ENCODE measurements at regions not wholly inside any gene's neighbourhood (a gene's known extent, or its start where the extent isn't known, plus 50 kb on each side); places are given as distances from the start of the nearest gene placed in this dataset.

DNA sequence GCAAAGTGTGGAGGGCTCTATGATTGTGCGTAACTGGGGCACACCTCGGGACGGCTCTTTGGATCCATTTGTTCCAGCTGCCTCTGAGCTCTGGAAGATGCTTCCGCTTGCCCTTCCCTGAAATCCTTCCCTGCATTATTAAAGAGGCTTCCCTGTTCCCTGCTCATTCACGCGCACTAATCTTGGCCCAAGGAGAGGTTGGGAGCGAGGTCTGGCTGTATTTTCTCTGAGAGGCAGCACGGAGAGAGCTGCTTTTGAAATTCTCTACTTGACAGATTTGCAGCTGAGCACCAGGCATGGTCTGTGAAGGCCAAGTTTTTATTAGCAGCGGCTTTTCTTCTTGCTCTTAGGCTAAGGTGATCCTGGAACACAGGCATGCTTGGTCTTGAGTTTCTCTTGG is 94.8 kb upstream of the NTM start:
- Histone ChIP-seq H2AFZ (ENCODE audit: low read depth, low read length, severe bottlenecking) (no peak overlapping the region), H3K9me2 (replicated peaks; ENCODE audit: insufficient read depth, low read length) (no peaks in the 10 kb centered on the region), H3K9ac (ENCODE audit: low read length) (no peak overlapping the region), H3K4me3 (ENCODE audit: insufficient read depth, low read length, poor library complexity, severe bottlenecking) (no peak overlapping the region), H3K27ac (ENCODE audit: low read depth, low read length) (no peak overlapping the region), H3K9me3 (ENCODE audit: insufficient read depth, low read length) (no peaks in the 10 kb centered on the region), H4K20me1 (ENCODE audit: low read depth, low read length) (no peaks in the 10 kb centered on the region), H3K27me3 (ENCODE audit: low read length) (no peaks in the 10 kb centered on the region), H3K79me2 (ENCODE audit: insufficient read depth, low read length) (no peaks in the 10 kb centered on the region), H3K36me3 (ENCODE audit: low read length) (no peaks in the 10 kb centered on the region), H3F3A (ENCODE audit: insufficient read depth) (no peaks in the 10 kb centered on the region), H3K4me2 (ENCODE audit: low read depth, low read length, poor library complexity, severe bottlenecking) (no peak overlapping the region)
- TF ChIP-seq EZH2phosphoT487 (conservative IDR thresholded peaks at IDR 0.05; ENCODE audit: low read length), result no peak

DNA sequence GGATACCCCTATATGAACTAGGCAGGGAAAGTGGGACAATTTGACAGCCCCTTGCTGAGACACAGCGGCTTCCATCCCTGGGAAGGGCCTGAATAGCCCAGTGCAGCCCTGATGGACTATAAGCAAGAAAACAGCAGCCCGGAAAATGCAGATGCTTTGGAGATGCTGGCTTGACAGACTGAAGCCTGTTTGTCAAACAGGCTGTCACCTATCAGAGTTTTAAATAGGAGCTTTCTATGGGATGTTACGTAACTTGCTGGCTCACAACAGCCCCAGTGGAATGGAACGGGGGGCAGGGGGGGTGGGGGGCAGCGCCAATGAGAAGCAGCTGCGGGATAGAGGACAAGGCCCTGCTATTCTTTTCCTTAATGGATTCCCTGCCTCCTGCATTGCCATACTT is 91.9 kb upstream of the NTM start:
- no peaks in the 10 kb centered on the region for H3K79me2 ChIP-seq (ENCODE audit: insufficient read depth, low read length)
- no peak overlapping the region for H3K4me3 ChIP-seq (ENCODE audit: insufficient read depth, low read length, poor library complexity, severe bottlenecking)
- no peaks in the 10 kb centered on the region for H3K9me2 ChIP-seq (replicated peaks; ENCODE audit: insufficient read depth, low read length)
- TF ChIP-seq, protein P1, sequence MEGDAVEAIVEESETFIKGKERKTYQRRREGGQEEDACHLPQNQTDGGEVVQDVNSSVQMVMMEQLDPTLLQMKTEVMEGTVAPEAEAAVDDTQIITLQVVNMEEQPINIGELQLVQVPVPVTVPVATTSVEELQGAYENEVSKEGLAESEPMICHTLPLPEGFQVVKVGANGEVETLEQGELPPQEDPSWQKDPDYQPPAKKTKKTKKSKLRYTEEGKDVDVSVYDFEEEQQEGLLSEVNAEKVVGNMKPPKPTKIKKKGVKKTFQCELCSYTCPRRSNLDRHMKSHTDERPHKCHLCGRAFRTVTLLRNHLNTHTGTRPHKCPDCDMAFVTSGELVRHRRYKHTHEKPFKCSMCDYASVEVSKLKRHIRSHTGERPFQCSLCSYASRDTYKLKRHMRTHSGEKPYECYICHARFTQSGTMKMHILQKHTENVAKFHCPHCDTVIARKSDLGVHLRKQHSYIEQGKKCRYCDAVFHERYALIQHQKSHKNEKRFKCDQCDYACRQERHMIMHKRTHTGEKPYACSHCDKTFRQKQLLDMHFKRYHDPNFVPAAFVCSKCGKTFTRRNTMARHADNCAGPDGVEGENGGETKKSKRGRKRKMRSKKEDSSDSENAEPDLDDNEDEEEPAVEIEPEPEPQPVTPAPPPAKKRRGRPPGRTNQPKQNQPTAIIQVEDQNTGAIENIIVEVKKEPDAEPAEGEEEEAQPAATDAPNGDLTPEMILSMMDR (IDR thresholded peaks at IDR 0.05; ENCODE audit: insufficient read depth, low read length, poor library complexity, severe bottlenecking), result no peak
- TF ChIP-seq EZH2phosphoT487 (conservative IDR thresholded peaks at IDR 0.05; ENCODE audit: low read length), result no peak
- H3K36me3 ChIP-seq (ENCODE audit: low read length), result no peaks in the 10 kb centered on the region
- no peak overlapping the region for H3K9ac ChIP-seq (ENCODE audit: low read length)
- H3K4me2 ChIP-seq (ENCODE audit: low read depth, low read length, poor library complexity, severe bottlenecking), result no peak overlapping the region
- no peaks in the 10 kb centered on the region for H4K20me1 ChIP-seq (ENCODE audit: low read depth, low read length)
- H3K27me3 ChIP-seq (ENCODE audit: low read length), result no peaks in the 10 kb centered on the region
- H2AFZ ChIP-seq (ENCODE audit: low read depth, low read length, severe bottlenecking), result no peak overlapping the region
- H3K27ac ChIP-seq (ENCODE audit: low read depth, low read length), result no peak overlapping the region
- H3F3A ChIP-seq (ENCODE audit: insufficient read depth), result no peaks in the 10 kb centered on the region
- H3K9me3 ChIP-seq (ENCODE audit: insufficient read depth, low read length), result no peaks in the 10 kb centered on the region

- Histone ChIP-seq H3K9ac (ENCODE audit: low read length) (no peak overlapping the region), H3K4me3 (ENCODE audit: insufficient read depth, low read length, poor library complexity, severe bottlenecking) (no peak overlapping the region), H3K27me3 (ENCODE audit: low read length) (no peaks in the 10 kb centered on the region), H3K9me2 (replicated peaks; ENCODE audit: insufficient read depth, low read length) (no peaks in the 10 kb centered on the region), H3K36me3 (ENCODE audit: low read length) (no peaks in the 10 kb centered on the region), H4K20me1 (ENCODE audit: low read depth, low read length) (no peaks in the 10 kb centered on the region), H3K4me2 (ENCODE audit: low read depth, low read length, poor library complexity, severe bottlenecking) (no peak overlapping the region), H3K9me3 (ENCODE audit: insufficient read depth, low read length) (no peaks in the 10 kb centered on the region), H3K27ac (ENCODE audit: low read depth, low read length) (no peak overlapping the region), H3K79me2 (ENCODE audit: insufficient read depth, low read length) (no peaks in the 10 kb centered on the region), H3F3A (ENCODE audit: insufficient read depth) (no peaks in the 10 kb centered on the region), H2AFZ (ENCODE audit: low read depth, low read length, severe bottlenecking) (no peak overlapping the region)
- TF ChIP-seq, protein P1 (IDR thresholded peaks at IDR 0.05; ENCODE audit: insufficient read depth, low read length, poor library complexity, severe bottlenecking), result no peak
- no peak for TF ChIP-seq EZH2phosphoT487 (conservative IDR thresholded peaks at IDR 0.05; ENCODE audit: low read length)
These were observed 90.6 kb upstream of the NTM start for GRCh38 chr11:131279654-131280384.

GRCh38 chr11:131281316-131281715 is 89.1 kb upstream of the NTM start:
- H3K9me2 ChIP-seq (replicated peaks; ENCODE audit: insufficient read depth, low read length), result no peaks in the 10 kb centered on the region
- no peak overlapping the region for H3K27ac ChIP-seq (ENCODE audit: low read depth, low read length)
- no peaks in the 10 kb centered on the region for H3K79me2 ChIP-seq (ENCODE audit: insufficient read depth, low read length)
- no peaks in the 10 kb centered on the region for H3K9me3 ChIP-seq (ENCODE audit: insufficient read depth, low read length)
- no peak for TF ChIP-seq EZH2phosphoT487 (conservative IDR thresholded peaks at IDR 0.05; ENCODE audit: low read length)
- TF ChIP-seq, protein P1 (IDR thresholded peaks at IDR 0.05; ENCODE audit: insufficient read depth, low read length, poor library complexity, severe bottlenecking), result no peak
- H2AFZ ChIP-seq (ENCODE audit: low read depth, low read length, severe bottlenecking), result no peak overlapping the region
- H3K27me3 ChIP-seq (ENCODE audit: low read length), result no peaks in the 10 kb centered on the region
- H4K20me1 ChIP-seq (ENCODE audit: low read depth, low read length), result no peaks in the 10 kb centered on the region
- H3K4me3 ChIP-seq (ENCODE audit: insufficient read depth, low read length, poor library complexity, severe bottlenecking), result no peak overlapping the region
- H3K36me3 ChIP-seq (ENCODE audit: low read length), result no peaks in the 10 kb centered on the region
- no peak overlapping the region for H3K4me2 ChIP-seq (ENCODE audit: low read depth, low read length, poor library complexity, severe bottlenecking)
- no peaks in the 10 kb centered on the region for H3F3A ChIP-seq (ENCODE audit: insufficient read depth)
- no peak overlapping the region for H3K9ac ChIP-seq (ENCODE audit: low read length)

Measured in SU-DHL-6 (cell line).